ENCODE measurements at regions not wholly inside any gene's neighbourhood (a gene's known extent, or its start where the extent isn't known, plus 50 kb on each side); places are given as distances from the start of the nearest gene placed in this dataset.

DNA sequence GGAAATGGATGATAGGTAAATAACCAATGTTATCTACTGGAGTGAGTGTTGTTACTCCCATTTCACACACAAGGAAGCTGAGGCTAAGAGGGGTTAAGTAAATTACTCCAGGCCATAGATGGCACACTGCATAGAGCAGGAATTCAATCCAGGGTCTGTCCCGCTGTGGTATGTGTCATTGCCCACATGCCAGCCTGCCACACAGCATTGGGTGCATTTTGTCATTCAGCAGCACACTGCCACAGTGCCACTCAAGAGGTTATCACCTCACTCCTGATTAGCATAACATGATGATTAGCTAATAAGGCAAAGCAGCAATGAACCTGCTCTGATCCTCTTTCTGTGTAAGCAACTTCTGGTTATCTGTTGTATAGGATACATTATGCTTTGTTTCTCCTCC lies 157.4 kb upstream of the CTNNB1 start:
- DNase-seq (ENCODE audit: low spot score), result no peak

DNA sequence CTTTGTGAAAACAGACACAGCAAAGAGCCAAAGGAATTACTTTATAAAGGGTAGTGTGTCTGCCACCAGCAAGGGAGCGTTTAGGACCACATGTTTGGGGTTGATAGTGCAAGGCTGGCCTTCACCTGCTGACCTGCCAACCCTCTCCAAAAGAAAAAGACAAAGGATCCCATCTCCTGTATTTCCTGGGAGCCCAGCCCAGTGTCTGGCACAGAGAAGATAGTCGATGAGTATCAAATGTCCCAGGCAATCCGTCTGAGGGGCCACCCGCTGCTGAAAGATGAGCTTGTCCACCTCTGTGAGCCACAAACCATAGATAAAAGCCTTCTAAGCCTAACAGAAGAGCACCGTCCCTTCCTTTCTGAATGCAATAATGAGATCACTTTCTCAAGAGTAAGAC lies 154.8 kb upstream of the CTNNB1 start:
- no peak for DNase-seq (ENCODE audit: low spot score)

DNA sequence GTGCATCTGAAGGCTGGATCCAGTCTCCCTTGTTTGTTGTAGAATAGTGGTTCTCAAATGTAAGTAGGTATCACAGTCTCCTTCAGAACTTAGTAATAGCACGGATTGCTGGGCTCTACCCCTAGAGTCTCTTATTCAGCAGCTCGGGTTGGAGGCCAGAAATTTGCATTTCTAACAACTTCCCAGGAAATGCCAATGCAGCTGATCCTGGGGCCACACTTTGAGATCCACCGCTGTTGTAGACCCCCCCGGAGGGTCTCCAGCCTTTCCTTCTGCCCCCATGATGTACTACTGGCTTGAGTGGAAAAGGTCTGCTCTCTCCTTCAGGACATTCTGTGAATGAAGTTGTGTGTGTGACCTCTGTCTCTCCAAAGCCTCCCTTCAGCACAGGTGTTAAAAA lies 153.8 kb upstream of the CTNNB1 start:
- DNase-seq (ENCODE audit: low spot score), result no peak

DNA sequence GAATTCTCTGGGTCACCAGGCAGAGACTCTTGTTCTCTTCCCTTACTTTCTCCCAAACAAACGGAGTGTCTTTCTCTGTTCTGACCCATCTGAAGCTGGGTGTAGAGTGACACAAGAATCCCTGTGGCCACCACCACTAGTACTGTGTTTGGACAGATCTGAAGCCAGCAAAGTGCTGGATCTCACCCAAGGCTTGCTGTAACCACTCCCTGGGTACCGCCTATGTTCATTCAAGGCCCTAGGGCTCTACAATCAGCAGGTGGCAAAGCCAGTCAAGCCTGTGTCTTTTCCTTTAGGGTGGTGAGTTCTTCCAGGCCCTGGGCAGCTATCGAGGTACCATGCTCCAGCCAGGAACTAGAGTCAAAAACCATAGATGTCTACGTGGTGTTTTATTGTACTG lies 149.2 kb upstream of the CTNNB1 start:
- DNase-seq (ENCODE audit: low spot score), result no peak

DNA sequence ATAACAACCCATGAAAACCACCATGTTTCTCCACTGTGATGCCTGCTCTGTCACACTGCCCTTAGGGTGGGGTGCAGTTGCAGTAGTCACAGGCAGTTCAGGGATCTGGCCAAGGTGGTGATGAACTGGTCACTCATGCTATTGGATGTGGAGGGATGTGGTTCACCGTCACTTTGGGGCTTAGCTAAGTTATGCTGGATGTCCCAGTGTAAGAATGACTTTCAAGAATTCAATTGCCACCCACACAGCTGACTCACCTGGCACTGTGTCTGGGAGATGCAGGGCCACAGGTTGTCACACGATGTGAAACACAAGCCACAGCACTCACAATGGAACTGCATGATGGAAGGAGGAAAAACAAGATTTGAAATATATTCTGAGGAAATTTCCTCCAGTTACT lies 146.1 kb upstream of the CTNNB1 start:
- DNase-seq (ENCODE audit: low spot score), result no peak

DNA sequence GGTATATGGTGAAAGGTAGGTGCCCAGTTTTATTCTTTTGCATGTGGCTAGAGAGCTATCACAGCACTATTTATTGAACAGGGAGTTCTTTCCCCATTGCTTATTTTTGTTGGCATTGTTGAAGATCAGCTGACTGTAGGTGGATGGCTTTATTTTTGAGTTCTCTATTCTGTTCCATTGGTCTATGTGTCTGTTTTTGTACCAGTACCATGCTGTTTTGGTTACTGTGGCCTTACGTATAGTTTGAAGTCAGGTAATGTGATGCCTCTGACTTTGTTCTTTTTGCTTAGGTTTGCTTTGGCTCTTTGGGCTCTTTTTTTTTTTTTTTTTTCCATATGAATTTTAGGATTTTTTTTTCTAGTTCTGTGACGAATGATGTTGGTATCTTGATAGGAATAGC lies 139.2 kb upstream of the CTNNB1 start:
- DNase-seq (ENCODE audit: low spot score), result no peak

DNA sequence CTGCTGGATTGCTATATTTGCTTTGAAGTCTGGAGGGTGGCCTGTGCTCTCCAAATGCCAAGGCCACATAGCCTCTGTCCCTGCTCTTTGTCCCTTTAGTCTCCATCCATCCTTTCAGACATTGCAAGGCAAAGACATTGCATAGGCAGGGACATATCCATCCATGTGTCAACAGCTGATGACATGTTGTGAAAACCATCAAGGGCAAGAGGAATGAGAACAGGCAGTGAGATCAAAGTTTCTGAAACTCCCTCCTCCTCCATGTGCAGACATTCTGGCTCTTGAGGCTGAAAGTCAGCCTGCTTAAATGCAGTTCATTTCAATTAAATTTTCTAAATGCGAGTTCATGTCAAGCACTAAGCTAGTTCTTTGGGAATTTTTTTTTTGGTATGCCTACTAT lies 135.2 kb upstream of the CTNNB1 start:
- no peak for DNase-seq (ENCODE audit: low spot score)

DNA sequence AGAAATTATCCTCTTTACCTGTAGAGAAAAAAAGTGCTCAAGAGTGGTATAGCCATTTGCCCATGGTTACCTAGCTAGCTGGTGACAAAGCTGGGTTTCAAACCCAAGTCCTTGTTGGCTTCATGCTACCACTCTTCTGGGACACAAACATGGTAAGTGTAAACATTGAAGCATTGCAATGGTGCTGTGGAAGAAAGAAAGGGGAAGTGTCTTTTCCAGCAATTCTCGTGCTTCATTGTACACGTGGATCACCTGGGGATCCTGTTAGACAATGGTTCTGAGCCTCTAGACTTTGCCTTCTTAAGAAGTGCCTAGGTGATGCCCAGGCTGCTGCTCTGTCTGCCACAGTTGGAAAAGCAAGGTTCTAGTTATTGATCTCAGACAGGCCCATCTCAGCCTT lies 134.8 kb upstream of the CTNNB1 start:
- no peak for DNase-seq (ENCODE audit: low spot score)

DNA sequence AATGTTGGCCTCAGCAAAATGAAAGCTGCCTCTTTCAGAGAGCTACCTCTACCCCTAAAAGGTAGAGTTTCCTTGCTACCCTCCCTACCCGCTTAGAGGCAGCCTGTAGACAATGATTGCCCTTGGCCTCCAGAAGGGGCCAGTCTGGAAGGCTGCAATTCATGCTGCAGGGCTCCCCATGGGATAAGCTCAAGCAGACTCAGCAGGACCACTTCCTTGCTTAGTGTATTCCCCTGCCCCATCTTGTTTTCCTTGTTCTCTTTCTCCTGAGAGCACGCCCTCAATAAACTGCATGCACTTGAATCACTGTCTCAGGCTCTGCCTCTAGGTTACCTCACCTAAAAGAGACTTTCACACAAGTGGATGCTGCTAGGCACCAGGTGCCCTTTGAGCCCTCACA lies 134.0 kb upstream of the CTNNB1 start:
- DNase-seq (ENCODE audit: low spot score), result no peak

DNA sequence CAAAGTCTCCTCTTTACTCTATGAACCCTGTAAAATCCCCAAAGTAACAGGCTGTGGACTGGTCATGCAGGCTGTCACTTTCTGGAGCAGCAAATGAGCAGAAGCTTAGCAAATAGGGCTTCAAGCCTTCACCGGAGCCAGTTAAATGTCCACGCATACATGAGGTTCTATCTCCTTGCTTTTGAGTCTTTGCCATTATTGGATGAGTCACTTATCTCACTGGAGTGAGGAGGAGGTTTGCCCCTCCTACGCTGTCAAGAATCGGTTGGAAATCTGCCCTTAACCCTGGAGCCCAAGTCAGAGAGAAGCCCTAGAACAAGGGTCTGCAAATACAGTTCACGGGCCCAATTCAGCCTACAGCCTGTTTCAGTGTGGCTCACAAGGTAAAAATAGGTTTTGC lies 126.1 kb upstream of the CTNNB1 start:
- no peak for DNase-seq (ENCODE audit: low spot score)

DNA sequence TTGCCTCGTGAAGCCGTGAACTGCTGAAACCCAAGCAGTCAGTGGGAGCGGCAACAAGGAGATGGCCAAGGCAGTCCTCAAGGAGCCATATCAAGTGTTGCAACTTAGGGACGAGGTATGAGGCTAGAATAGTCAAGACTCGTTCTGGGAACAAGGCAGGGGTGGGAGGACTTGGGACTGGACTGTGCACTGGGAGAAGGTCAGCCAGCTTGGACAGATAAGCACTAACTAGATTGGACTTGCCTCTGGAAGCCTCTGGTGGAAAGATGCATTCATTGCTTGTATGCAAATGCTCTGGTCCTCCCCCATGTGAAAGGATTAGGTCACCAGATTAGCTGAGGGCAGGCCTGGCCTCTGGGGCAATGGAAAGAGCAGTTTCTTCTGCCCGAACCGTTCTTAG lies 123.3 kb upstream of the CTNNB1 start:
- peak; percentile 16 for DNase-seq (ENCODE audit: low spot score)

DNA sequence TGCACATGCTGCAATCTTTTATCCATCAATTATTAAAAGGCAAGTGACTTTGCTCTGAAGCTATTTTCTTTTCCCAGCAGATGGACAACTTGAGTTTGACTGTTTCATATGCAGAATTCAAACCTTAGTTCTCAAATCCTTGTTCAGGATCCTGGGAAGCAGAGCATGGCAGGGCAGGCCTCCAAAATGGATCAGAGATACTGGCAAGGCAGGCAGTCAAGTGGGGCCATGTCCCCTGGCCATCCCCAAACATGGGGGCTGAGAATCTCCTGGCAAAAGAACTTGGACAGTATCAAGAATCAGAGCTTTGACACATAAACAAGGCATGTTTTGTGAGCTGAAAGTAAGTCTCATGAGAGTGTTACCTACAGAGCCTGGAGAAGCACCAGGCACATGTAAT lies 122.9 kb upstream of the CTNNB1 start:
- no peak for DNase-seq (ENCODE audit: low spot score)

DNA sequence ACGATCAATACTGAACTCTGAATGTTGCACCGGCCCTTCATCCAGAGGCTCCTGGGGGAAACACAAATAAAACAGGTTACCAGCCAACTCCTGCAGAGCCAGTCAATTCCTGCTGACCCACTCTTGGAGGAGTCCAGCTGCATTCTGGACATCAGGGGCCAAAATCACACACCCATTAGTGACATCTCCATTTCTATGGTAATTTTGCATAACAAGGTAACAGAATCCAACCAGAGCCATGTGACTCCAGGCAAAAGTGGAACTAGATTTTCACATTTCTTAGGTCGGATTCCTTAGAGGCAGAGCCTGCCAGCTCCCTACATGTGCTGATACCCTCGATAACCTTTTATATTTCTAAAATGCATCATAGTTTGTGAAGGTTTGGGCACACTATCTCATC lies 119.2 kb upstream of the CTNNB1 start:
- DNase-seq (ENCODE audit: low spot score), result no peak

DNA sequence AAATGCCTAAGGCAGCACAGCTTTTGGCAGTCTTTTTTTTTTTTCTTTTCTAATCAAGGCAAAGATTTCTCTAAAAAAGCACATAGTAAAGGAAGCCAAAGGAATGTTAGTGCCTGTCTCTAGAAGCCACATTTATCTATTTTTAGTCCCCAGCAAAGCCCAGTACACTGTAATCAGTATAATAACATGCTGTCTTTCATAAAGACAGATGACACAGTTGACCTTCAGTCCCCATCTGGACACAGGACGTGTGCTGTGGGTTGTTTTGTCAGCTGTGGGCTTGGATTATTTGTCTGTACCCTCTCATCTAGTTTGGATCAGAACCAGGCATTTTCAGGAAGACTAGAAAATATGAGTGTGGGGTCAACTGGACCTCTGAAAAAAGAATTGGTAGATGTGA lies 110.4 kb upstream of the CTNNB1 start:
- DNase-seq (ENCODE audit: low spot score), result no peak

DNA sequence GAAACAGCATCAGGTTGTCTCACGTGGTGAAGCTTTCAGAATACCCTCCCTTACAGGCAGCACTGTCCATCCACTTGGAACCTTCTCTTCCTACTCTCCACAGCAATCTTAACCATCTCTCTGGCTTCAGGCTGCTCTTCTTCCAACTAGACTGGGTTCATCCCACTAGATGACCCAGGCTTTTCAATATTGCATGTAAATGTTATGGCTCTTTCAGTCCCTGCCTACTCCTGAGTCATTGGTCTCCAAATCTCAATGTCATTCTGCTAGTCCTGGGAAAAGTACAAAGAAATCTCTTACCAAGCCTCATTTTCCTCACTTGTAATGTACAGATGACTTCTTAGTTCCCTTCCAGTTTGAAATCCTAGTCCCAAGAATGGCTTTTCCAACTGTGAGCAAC lies 109.7 kb upstream of the CTNNB1 start:
- no peak for DNase-seq (ENCODE audit: low spot score)

DNA sequence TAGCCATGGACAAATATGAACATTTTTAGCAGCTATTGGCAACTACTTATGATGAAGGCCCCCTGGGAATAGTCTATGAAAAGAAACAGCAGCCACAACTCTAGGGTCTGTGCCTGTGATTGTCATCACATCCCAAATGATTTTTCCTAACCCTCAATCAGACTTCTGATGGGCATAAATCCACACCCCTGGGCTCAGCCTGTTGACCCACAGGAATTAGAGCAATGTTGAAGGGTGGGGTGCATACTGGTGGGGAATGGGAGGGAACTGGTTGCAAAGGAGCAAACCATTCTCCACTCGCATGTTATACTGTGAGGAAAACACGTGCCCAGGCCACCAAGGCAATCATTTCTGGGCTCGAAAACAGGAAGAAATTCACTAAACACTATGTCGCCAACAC lies 106.5 kb upstream of the CTNNB1 start:
- no peak for DNase-seq (ENCODE audit: low spot score)

DNA sequence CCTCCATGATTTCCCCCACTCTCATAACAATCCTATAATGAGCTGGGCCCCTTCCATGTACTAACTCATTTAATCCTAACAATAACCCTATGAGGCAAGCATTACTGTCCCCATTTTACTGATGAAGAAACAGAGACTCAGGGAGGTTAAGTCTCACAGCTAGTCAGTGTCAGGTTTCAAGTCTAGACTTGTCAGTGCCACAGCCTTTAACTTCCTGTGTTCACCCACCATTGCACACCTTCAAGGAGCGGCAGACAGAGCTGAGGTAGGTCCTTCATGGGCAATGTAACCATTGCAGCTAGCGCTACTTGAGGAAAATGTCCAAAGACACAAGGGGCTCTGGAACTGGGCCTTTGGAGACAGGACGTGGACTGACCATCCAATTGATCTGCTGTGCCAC lies 105.8 kb upstream of the CTNNB1 start:
- DNase-seq (ENCODE audit: low spot score), result no peak

DNA sequence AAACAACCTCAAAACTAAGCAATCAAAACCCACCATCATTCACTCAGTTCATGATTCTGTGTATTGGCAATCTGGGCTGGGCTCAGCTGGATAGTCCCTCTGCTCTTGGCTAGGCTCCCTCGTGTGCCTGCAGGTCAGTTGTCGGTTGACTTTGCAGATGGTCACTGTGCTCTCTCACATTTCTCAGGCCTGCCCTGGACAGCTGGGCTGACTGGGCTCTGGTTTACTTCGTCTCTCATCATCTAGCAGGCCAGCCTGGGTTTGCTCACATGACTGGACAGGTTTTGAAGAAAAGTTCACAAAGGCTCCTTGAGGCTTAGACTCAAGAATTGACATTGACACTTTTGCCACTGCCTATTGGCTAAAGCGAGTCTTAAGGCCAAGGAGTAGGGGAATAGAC lies 105.0 kb upstream of the CTNNB1 start:
- no peak for DNase-seq (ENCODE audit: low spot score)

DNA sequence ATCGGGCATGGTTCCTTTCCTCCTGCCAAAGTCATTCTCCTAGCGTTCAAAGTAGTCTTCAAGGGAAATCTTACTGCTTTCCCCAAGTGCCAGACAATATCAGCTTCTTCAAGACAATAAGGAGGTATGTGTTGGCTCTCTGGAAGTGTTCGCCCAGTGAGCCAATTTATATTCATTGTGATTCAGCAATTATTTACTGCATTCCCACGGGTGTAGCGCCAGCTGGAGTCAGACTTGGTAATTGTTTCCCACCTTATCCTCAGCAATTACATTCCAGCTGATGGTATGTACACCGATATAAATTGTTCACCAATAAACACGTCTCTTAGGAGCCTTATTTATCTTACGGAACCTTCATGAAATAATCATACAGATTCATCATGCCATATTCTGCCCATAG lies 103.6 kb upstream of the CTNNB1 start:
- DNase-seq (ENCODE audit: low spot score), result no peak

DNA sequence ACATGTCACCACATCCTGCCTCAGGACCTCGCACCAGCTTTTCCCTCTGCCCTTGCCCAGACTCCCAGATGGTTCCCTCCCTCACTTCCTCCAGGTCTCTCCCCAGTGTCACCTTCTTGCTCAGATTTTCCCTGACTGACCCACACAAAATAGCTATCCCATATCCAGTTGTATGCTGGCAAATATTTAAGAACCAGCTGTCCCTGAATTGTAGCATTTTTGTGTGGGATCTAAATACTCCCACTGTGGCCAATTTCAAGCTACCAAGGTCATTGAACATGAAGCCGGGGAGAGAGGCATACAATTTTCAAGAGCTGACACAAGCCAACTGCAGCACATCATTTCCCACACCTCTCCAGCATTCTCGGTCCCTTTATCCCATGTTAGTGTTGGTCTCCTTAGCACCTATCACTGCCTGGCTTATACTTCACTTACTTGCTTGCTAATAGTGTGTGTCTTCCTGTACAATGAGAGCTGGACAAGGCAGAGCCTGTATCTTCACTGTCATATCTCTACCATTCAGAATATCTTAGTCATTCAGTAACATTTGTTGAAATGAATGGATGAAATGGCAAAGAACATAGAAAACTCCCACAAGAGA lies 101.3 kb upstream of the CTNNB1 start:
- DNase-seq (ENCODE audit: low spot score), result no peak

DNA sequence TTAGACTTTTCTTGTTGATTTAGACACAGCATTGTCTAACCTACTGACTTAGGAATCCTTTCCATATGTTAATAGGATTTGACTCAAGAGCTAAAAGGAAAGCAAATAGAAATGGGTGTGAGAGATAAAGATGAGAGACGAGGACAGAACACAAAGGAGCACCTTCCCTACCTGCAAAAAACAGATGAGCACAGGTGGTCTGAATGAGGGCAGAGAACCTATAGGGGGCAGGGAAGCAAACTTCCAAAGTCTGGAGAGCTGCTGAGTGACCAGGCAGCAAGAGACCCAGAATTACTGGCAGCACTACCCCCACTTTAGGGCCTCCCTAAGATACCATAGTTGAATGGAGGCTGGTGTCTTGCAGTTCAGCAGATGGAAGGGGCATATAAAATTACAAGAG lies 98.1 kb upstream of the CTNNB1 start:
- DNase-seq (ENCODE audit: low spot score), result no peak

DNA sequence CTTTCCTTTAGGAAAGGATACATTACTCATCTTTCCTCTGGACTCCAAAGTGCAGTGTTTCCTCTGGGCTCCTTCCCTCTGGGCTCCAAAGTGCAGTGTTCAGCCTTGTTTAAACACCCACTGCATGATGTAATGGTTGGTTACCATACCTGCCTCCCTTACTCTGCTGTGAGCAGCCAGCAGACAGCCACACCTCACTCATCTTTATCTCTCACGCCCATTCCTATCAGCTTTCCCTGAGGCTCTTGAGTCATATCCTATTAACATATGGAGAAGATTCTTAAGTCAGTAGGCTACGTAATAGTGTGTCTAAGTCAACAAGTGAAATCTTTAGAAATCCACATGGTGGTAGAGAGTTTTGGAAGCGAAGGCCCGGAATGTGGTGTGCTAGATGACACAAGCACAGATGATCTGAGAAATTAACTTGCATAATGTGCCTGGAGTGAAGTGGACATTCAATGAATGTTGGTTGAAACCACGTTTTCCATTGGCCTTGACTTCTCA lies 97.2 kb upstream of the CTNNB1 start:
- DNase-seq (ENCODE audit: low spot score), result peak; percentile 54

DNA sequence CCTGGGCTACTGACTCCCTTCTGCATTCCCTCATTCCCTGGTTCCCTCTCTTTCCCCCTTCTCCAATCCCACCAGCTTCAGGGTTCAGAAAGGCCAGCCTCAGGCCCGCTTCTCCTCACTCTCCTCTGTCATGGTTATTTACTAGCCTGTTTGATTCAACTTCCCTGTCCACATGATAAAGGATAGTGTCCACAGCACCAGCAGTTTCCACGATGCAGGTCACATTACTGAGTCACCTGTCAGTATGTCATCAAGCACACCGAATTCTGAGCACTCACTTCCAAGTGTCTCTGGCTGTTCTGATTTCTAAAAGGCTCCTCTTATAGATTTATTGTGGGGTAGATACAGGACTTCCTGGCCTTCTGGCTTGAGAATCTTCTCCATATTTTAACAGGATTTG lies 96.6 kb upstream of the CTNNB1 start:
- DNase-seq (ENCODE audit: low spot score), result no peak

DNA sequence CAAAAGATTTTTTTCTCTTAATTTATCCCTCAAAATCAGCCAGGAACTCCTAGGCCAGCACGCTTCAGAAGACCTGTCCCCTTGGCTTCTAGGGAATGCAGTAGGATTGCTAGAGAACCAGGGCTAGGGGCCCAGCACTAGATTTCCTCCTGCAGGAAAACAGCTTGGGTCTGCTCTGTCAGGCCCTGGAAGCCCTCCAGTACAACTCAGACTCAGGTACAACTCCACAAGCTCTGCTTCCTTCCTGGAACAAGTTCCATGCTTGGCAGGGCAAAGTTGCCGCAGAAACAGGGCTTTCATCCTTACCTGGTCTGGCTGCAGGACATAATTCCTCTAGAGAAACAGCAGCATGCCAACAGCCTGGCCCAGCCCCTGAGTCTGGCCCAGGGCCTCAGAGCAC lies 96.1 kb upstream of the CTNNB1 start:
- DNase-seq (ENCODE audit: low spot score), result no peak

DNA sequence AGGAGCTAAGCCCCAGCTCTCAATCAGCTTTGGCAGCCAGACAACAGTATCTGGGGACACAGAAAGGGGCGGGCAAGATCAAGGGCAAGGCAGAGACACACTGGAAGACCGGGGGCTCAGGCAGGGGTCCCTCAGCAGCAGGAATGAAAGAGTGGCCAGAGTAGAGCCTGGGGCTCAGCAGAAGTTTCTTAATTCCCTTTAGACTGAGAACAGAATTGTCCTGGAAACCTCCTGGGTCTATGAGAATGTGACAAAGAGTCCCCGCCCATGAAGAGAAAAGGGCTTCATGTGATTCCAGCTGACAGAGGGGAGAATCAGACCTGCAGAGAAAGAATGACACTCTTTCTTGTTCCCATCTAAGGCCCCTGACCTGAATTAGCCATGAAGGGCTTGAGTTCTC lies 95.2 kb upstream of the CTNNB1 start:
- DNase-seq (ENCODE audit: low spot score), result no peak
